ENCODE measurements at regions not wholly inside any gene's neighbourhood (a gene's known extent, or its start where the extent isn't known, plus 50 kb on each side); places are given as distances from the start of the nearest gene placed in this dataset.

DNA sequence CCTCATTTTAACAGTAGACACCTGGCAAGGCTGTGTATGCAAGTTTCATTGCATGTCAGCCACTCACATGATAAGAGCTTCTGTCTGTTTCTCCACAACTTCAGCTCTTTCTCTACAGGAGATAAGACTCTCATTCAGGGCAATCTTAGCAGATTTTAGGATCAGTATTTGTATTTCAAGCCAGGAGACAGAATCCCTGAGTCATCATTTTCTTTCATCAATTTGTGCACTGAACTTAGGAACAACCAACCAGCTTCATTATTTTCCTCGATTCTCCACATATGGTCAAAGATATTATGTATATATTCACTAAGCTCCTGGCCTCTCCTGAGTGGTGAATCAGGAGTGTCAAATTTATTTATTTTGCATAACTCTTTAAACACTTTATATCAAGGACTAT lies 181.8 kb upstream of the CCNH start:
- no peak for TF ChIP-seq POLR2AphosphoS5 (IDR thresholded peaks at IDR 0.05; ENCODE audit: borderline replicate concordance, low read depth, low read length)
- no peak for TF ChIP-seq FOXP2 (optimal IDR thresholded peaks at IDR 0.05; ENCODE audit: control extremely low read depth, extremely low read length, insufficient read depth)
